ENCODE measurements at regions not wholly inside any gene's neighbourhood (a gene's known extent, or its start where the extent isn't known, plus 50 kb on each side); places are given as distances from the start of the nearest gene placed in this dataset.

GRCh38 chr12:108052260-108052659 lies 76.8 kb upstream of the WSCD2 start:
- Histone ChIP-seq H3K27me3 (ENCODE audit: insufficient read depth, low read length) (peaks cover 79% of the 10 kb centered on the region), H3K9ac (ENCODE audit: low read length) (no peak overlapping the region), H3K79me2 (ENCODE audit: insufficient read depth, low read length) (no peaks in the 10 kb centered on the region), H2AFZ (ENCODE audit: low read depth, low read length, poor library complexity, severe bottlenecking) (no peak overlapping the region), H3K4me2 (ENCODE audit: low read length) (no peak overlapping the region), H3K4me3 (replicated peaks in 1 of 2; ENCODE audit: low read depth in 1 of 2, low read length in 2 of 2) (no peak overlapping the region), H3K9me3 (ENCODE audit: control insufficient read depth in 1 of 2, insufficient read depth in 1 of 2, low read depth in 1 of 2, low read length in 2 of 2) (no peaks in the 10 kb centered on the region), H3K27ac (ENCODE audit: low read depth, low read length) (no peak overlapping the region), H3K36me3 (ENCODE audit: control insufficient read depth in 1 of 2, insufficient read depth in 2 of 2, low read length in 2 of 2) (no peaks in the 10 kb centered on the region), H3K9me2 (ENCODE audit: insufficient read depth) (no peaks in the 10 kb centered on the region), H4K20me1 (ENCODE audit: insufficient read depth) (no peaks in the 10 kb centered on the region), H3K4me1 (ENCODE audit: control insufficient read depth in 1 of 2, insufficient read depth in 2 of 2, low read length in 2 of 2) (no peaks in the 10 kb centered on the region)
- ATAC-seq (no peak), DNase-seq (ENCODE audit: low read depth, low spot score) (no peak)
- intact Hi-C loops (cut with micrococcal nuclease), result no loop called here
- POLR2A ChIA-PET, result no interaction called here
- CTCF ChIA-PET, result no interaction called here
- BruUV-seq (replicated peaks), result no TSS peak
- RAD21 ChIA-PET (ENCODE audit: low non-redundant PET in 1 of 2, low total read pairs in 2 of 2, uncharacterized antibody in 2 of 2, unreplicated experiment in 2 of 2), result no interaction called here
- no peak for TF ChIP-seq SP1 (IDR thresholded peaks at IDR 0.05; ENCODE audit: low read depth)
- TF ChIP-seq CTCF (IDR thresholded peaks at IDR 0.05 in 2 of 3, conservative IDR thresholded peaks at IDR 0.05 in 1 of 3; ENCODE audit: borderline replicate concordance in 1 of 3, insufficient read depth in 1 of 3, low read depth in 2 of 3, low read length in 2 of 3), result no peak
- TF ChIP-seq ZBTB33 (IDR thresholded peaks at IDR 0.05; ENCODE audit: extremely low read depth, insufficient replicate concordance, low read length), result no peak
- TF ChIP-seq ZNF274 (IDR thresholded peaks at IDR 0.05; ENCODE audit: low read depth, low read length), result no peak
- no peak for TF ChIP-seq RAD21 (IDR thresholded peaks at IDR 0.05; ENCODE audit: low read depth)
- no peak for TF ChIP-seq REST (IDR thresholded peaks at IDR 0.05; ENCODE audit: low read depth)
- TF ChIP-seq TCF7L2 (IDR thresholded peaks at IDR 0.05; ENCODE audit: borderline replicate concordance, extremely low read depth, insufficient read depth, insufficient read length), result no peak
- TF ChIP-seq SRF (IDR thresholded peaks at IDR 0.05; ENCODE audit: low read depth), result no peak
- no peak for TF ChIP-seq POLR2AphosphoS5 (IDR thresholded peaks at IDR 0.05; ENCODE audit: low read depth, low read length)
- TF ChIP-seq EZH2phosphoT487 (IDR thresholded peaks at IDR 0.05; ENCODE audit: borderline replicate concordance), result no peak
- no peak for TF ChIP-seq FOSL1 (IDR thresholded peaks at IDR 0.05; ENCODE audit: low read depth)
- no peak for TF ChIP-seq ELF1 (IDR thresholded peaks at IDR 0.05; ENCODE audit: borderline replicate concordance, low read depth)
- TF ChIP-seq EZH2 (IDR thresholded peaks at IDR 0.05), result no peak
- no peak for TF ChIP-seq CBX3 (IDR thresholded peaks at IDR 0.05; ENCODE audit: low read depth)
- no peak for TF ChIP-seq MAX (IDR thresholded peaks at IDR 0.05)
- TF ChIP-seq YY1 (IDR thresholded peaks at IDR 0.05; ENCODE audit: extremely low read depth, insufficient replicate concordance, low read depth, low read length), result no peak

Data from HCT116 (cell line).